Left ventricle myocardium superior (tissue), 1 donor: ENCODE measurements at regions not wholly inside any gene's neighbourhood (a gene's known extent, or its start where the extent isn't known, plus 50 kb on each side); places are given as distances from the start of the nearest gene placed in this dataset.
"Not testable (repeated sequence)": the region's sequence is repeated elsewhere in the genome, so short reads cannot be mapped to it uniquely, and the experiment has no call there.

Experiments used
- ATAC-seq: fragments of 200-7000 bp; cut with Tn5 transposase; one replicate; pipeline ENCODE4 v1.9.1; 2020; ENCODE audit warnings: mild to moderate bottlenecking, moderate library complexity
- DNase-seq: peaks from one replicate; pipeline ENCODE4 v3.0.0-alpha.2; 2020
- intact Hi-C: fragments of 100-400 bp; cut with micrococcal nuclease; formaldehyde crosslinking; loops from one replicate; pipeline ENCODE4 v1.11.0; 2022
- donor health status: DM: no; HTN: yes; CAD: no; lungs with severe emphysema.

GRCh38 chr7:155391414-155391813 lies 66.5 kb upstream of the EN2 start:
- DNase-seq (no peak), ATAC-seq (no peak)
- intact Hi-C loops: no loop called here

DNA sequence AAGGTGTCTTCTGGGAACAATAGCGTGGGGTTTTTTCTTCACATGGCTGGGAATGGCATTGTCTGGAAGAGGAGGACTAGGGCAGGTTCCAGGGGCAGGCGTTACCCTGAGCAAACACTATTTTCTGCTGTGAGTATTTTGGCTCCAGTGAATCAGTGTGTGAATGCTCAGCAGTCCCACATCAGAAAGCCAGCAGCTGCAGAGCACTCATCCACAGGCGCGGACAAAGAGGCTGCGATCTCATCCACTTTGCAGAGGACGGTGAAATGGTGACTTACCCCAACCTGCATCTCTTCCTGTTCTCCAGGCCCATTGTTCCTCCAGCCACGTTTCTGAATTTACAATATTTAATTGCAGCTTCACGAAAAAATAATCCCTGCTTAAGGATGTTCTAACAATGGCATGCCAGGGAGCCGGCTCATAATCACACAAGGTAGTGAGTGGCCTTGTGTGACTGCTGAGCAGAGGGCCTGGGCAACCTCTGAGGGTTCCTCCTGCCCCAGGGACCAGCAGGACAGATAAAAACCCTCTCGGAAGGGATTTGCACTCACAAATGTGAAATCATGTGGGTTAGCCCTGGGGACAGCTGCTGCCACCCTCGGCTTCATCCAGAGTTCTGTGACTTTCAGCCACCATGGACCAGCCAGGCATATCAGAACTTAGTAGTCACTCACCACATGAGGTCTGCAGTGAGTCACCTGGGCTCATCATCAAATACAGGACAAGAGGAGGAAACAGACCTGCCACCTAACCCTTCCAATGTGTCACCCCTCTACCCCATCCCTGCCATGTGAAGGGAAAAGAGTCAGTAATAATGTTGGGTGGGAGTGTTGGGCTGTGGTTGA lies 65.0 kb upstream of the EN2 start:
- DNase-seq: no peak
- intact Hi-C loops: no loop called here
- no peak for ATAC-seq

DNA sequence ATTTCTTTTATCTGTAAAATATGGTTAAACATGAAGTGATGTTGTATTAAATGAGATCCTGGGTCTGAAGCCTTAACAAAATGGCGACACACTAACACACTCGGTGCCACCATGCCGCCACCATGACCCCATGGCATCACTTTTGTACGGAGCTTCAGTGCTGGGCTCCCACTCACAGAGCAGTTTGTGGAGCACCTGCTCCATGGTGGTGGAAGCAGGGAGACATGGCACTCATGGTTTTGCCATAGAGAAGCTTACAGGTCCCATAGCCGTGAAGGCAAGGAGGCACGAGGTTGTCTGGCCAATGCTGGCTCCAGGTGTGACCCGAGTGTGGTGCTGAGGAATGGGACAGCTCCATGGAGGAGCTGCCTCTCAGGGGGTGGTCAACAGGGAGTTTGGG lies 63.5 kb upstream of the EN2 start:
- intact Hi-C loops: no loop called here
- no peak for DNase-seq
- ATAC-seq: no peak

DNA sequence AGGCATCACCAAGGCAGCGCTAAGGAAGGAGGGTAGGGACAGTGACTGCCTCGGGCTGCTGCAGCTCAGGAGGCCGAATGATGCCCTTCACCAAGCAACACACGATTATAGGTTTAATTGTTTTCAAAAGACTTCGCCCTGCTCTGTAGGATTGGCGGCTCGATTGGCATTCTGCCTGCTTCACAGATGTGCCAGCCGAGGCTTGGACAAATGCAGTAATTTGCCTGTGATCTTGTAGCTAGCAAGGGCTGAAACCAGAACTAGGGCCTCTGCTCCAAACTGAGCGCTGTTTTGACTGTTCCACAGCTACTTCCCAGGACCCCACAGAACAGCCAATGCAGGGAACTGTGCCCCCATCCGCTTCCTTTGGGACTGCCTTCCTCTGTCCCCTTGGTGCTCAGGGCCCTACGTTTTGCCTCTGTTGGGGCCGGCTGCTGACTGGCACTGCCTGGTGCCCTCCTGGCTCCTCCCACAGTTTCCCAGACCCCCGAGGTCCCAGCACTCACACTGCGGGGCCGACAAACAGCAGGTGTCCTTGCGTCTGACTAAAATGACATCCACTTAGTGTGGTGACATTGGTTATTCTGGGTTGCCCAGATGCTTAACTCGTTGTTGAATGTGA lies 62.6 kb upstream of the EN2 start:
- intact Hi-C loops: no loop called here

DNA sequence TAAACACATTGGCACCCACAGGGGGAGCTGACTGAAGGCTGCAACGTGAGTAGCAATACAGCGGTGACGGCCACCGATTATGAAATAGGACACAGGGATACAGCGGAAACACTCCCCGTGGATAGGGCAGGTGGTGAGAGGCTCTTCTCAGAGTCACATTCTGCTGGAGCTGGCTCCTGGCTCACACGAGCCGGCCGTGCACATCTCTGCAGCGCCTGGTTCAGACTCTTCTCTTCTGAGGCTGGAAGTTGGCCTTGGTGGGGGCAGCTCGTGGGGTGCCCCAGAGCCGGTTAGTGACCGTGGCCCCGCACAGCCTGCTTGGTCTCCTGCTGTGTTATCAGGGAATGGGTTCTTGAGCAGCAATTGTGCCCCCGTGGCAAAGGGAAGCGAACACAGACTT lies 61.3 kb upstream of the EN2 start:
- intact Hi-C loops: no loop called here
- ATAC-seq (no peak), DNase-seq (no peak)

More for the DNA sequence above, 62.6 kb upstream of the EN2 start:
- ATAC-seq (no peak), DNase-seq (no peak)

GRCh38 chr7:155397758-155398714 lies 59.9 kb upstream of the EN2 start:
- intact Hi-C loops, DNase-seq, ATAC-seq: not testable (repeated sequence)

- DNase-seq (no peak), ATAC-seq (no peak)
- intact Hi-C loops: no loop called here
Measured at GRCh38 chr7:155398944-155399343, 59.0 kb upstream of the EN2 start.

- DNase-seq (no peak), ATAC-seq (no peak)
- intact Hi-C loops: no loop called here
Measured at GRCh38 chr7:155399577-155399976, 58.4 kb upstream of the EN2 start.

- DNase-seq (no peak), ATAC-seq (no peak)
- intact Hi-C loops: no loop called here
Measured at GRCh38 chr7:155401231-155401630, 56.7 kb upstream of the EN2 start.

- intact Hi-C loops: no loop called here
- DNase-seq (no peak), ATAC-seq (no peak)
Measured at GRCh38 chr7:155401884-155402283, 56.0 kb upstream of the EN2 start.

GRCh38 chr7:155402941-155403340 lies 55.0 kb upstream of the EN2 start:
- intact Hi-C loops: no loop called here
- no peak for ATAC-seq
- DNase-seq: no peak

DNA sequence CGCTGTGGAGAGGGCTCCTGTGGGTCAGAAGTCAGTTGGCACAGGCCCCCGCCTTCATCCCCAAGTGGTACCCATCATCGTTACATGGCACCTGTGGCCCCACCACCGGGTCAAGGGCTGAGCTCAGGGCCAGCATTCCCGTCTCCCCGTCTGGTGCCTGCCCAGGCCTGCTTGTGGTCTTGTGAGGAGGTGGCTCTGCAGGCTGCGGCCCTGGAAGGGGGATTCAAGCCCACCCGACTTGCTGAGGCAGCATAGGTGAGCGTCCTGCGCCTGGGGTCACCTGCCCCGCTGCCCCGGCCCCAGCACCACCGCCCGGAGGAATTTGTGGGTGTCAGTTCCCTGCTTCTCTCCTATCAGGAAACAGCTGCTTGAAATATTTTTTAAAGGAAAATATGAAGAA lies 53.0 kb upstream of the EN2 start:
- intact Hi-C loops: no loop called here
- ATAC-seq: no peak
- no peak for DNase-seq

DNA sequence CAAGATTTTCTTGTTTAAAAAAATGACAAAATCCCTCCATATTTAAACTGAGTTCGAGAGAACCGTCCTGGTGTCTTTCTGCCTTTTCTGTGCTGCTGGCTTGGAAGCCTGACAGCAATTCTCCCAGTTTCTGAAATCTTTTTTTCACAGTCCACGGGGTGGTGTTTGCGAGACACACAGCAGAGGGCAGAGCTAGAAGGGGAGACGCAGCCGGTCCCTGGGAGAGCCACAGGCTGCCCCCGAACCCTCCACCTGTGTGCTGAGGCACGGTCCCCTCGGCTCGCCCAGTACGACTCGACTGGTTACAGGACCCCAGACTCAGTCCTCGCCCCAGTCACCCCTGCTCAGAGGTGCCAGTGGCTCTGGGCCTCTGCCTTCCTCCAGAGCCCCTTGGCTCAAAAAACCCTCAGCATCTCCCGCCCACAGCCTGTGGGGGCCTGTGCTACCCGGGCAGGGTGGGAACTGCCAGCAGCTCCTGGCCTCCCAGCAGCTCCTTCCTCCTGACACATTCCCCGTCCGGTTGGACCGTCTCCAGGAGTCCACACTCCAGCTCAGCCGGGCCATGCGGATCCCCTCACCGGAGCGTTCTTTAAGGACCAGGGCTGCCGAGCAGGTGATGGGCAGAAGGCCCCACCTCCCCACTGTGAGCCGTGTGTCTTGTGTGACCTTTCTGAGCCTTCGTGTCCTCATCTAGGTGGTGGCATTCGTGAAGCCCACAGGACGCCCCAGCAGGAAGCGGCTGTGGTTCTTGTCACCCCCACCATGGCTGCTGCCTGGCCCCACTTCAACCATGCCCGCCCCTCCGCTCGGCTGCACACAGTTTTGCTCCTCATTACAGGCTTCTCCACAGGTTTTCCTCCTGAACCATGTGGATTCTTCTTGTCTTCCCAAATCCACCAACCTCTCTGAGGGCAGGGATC lies 52.3 kb upstream of the EN2 start:
- no peak for DNase-seq
- intact Hi-C loops: no loop called here
- ATAC-seq: no peak

GRCh38 chr7:155407799-155408198 lies 50.1 kb upstream of the EN2 start:
- intact Hi-C loops: no loop called here
- DNase-seq: no peak
- ATAC-seq: no peak
